GM12892 (cell line): ENCODE measurements at regions not wholly inside any gene's neighbourhood (a gene's known extent, or its start where the extent isn't known, plus 50 kb on each side); places are given as distances from the start of the nearest gene placed in this dataset.

Experiments
- POLR2A ChIP-seq: IDR thresholded peaks from 2 replicates; pipeline ENCODE4 v1.6.1; 2011; ENCODE audit warnings: low read depth, low read length, control low read depth
- TAF1 ChIP-seq: IDR thresholded peaks from 2 replicates; pipeline ENCODE4 v1.6.1; 2011; ENCODE audit warnings: low read depth, mild to moderate bottlenecking, control low read depth, low read length, borderline replicate concordance

DNA sequence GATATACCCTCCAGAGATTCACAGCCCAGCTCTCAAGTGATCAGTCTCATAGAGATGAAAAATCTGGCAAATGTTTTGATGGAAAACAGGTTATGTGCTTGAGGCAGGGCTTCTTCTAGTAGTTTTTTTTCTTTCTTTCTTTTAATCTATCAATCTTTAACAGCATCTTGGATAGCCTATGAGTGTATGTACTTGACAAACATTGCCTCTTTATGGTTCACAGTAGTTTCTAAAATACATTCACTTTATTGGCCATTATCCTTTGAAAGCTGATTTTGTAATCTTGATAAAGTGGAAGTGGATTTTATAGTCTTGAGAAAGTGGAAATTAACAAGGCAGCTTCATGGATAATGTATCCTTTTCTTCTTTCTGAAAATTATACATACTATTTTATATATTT, 51.4 kb upstream of the IL1R1 start:
- TF ChIP-seq TAF1 (no peak), POLR2A (no peak)
